Kasumi-1 (cell line): ENCODE measurements at regions not wholly inside any gene's neighbourhood (a gene's known extent, or its start where the extent isn't known, plus 50 kb on each side); places are given as distances from the start of the nearest gene placed in this dataset.

ENCODE experiments used
- DNase-seq, 2 experiments: peaks; one replicate each; lab custom pipeline; 2025; lab: John Stamatoyannopoulos, UW

GRCh38 chr18:75491361-75491760 is 63.9 kb upstream of the SMIM21 start:
- no peak for DNase-seq

GRCh38 chr18:75489493-75490190 is 62.1 kb upstream of the SMIM21 start:
- no peak for DNase-seq

GRCh38 chr18:75483662-75484061 is 56.2 kb upstream of the SMIM21 start:
- no peak for DNase-seq

GRCh38 chr18:75482880-75483279 is 55.4 kb upstream of the SMIM21 start:
- no peak for DNase-seq

- no peak for DNase-seq
These were observed 53.0 kb upstream of the SMIM21 start for GRCh38 chr18:75480487-75480886.

GRCh38 chr18:75478996-75479880 is 51.7 kb upstream of the SMIM21 start:
- peak; percentile 84 to 85 for DNase-seq

GRCh38 chr18:75477900-75478299 is 50.4 kb upstream of the SMIM21 start:
- peak; percentile 94 to 96 for DNase-seq
